ENCODE measurements at regions not wholly inside any gene's neighbourhood (a gene's known extent, or its start where the extent isn't known, plus 50 kb on each side); places are given as distances from the start of the nearest gene placed in this dataset.

DNA sequence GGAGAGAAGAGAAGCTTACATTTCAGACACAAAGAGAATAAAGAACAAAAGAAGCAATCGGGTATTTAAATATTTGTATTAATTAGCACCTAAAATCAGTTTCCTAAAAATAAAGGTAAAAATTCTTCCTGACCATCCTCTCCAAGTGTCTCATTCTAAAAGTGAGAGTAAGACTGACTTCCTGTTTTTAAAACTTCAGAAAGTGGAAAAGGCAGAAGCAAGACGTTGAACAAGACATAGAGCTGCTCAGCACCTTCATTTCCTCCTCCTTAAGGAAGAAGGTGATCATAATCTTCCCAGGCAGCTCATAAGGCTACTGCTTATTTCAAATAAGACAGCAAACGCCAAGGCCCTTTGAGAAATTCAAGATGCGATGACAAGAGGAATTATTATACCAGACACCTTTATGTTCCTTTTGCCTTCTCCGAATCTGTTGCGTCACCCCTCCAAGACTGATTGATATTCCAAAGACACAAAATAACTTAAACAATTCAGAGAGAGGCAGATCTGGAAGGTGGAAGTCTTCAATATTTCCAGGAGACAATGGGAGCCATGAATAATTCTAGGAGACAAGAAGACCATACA lies 238.8 kb upstream of the TLE3 start:
- Histone ChIP-seq H2BK15ac (ENCODE audit: low read length) (no peak overlapping the region), H3K23me2 (ENCODE audit: low read depth, low read length) (no peaks in the 10 kb centered on the region), H4K20me1 (replicated peaks in 1 of 2; ENCODE audit: control insufficient read depth in 1 of 2, insufficient read depth in 2 of 2, low read length in 2 of 2) (peaks cover 0 to under 1% of the 10 kb centered on the region in 2 experiments), H3K27me3 (replicated peaks in 1 of 4; ENCODE audit: control insufficient read depth in 3 of 4, extremely low read depth in 1 of 4, insufficient read depth in 3 of 4, low read length in 3 of 4) (no peaks in the 10 kb centered on the region), H2BK120ac (replicated peaks; ENCODE audit: low read depth, low read length) (no peak overlapping the region), H2AK5ac (ENCODE audit: low read depth, low read length) (no peak overlapping the region), H3K79me1 (ENCODE audit: low read depth, low read length) (no peaks in the 10 kb centered on the region), H3K56ac (replicated peaks; ENCODE audit: insufficient read length, low read depth, low read length) (no peak overlapping the region), H3K9me3 (ENCODE audit: insufficient read depth in 2 of 2, low read depth in 1 of 2, low read length in 1 of 2) (peaks cover 5% of the 10 kb centered on the region in 2 experiments; a peak in 2 of 4 replicates), H4K5ac (ENCODE audit: insufficient read length, low read depth, low read length) (no peak overlapping the region), H3K23ac (ENCODE audit: insufficient read length) (no peak overlapping the region), H3K36me3 (ENCODE audit: control insufficient read depth in 2 of 4, insufficient read depth in 4 of 4, low read length in 3 of 4) (no peaks in the 10 kb centered on the region), H2AFZ (ENCODE audit: low read length) (no peak overlapping the region), H2BK12ac (ENCODE audit: low read depth, low read length) (no peak overlapping the region), H3K18ac (ENCODE audit: extremely low read depth, low read length) (no peak overlapping the region), H3K4ac (replicated peaks; ENCODE audit: insufficient read length, low read depth, low read length) (no peak overlapping the region), H3K4me1 (replicated peaks in 1 of 4; ENCODE audit: control insufficient read depth in 3 of 4, insufficient read depth in 4 of 4, low read length in 3 of 4) (no peaks in the 10 kb centered on the region), H3K4me3 (ENCODE audit: extremely low read depth in 1 of 4, insufficient read depth in 2 of 4, low read depth in 3 of 4, low read length in 4 of 4) (no peak overlapping the region), H4K8ac (ENCODE audit: extremely low read depth, insufficient read depth, low read length) (no peak overlapping the region), H3K14ac (ENCODE audit: insufficient read length) (no peak overlapping the region), H2BK5ac (ENCODE audit: low read depth, low read length) (no peak overlapping the region), H3K79me2 (ENCODE audit: control insufficient read depth in 1 of 2, insufficient read depth in 2 of 2, low read length in 2 of 2) (no peaks in the 10 kb centered on the region), H3K27ac (ENCODE audit: low read depth, low read length) (no peak overlapping the region), H4K91ac (replicated peaks; ENCODE audit: insufficient read length, low read length) (no peak overlapping the region), H3K9ac (replicated peaks in 1 of 4; ENCODE audit: extremely low read depth in 1 of 4, low read depth in 3 of 4, low read length in 3 of 4) (no peak overlapping the region), H2BK20ac (ENCODE audit: low read length) (no peak overlapping the region), H3K4me2 (ENCODE audit: insufficient read depth in 1 of 2, low read depth in 2 of 2, low read length in 2 of 2) (no peak overlapping the region)
- ChIA-PET CTCF (ENCODE audit: partially characterized antibody) (interaction anchor here (0.6 kb wide), 1 partner anchor 761 kb away, joined by 3 read pairs; no protein-coding TSS in a partner anchor), POLR2A (ENCODE audit: partially characterized antibody) (no interaction called here)
- TF ChIP-seq BACH1 (IDR thresholded peaks at IDR 0.05; ENCODE audit: low read length) (no peak), TBP (IDR thresholded peaks at IDR 0.05; ENCODE audit: low read depth, low read length) (no peak), JUND (IDR thresholded peaks at IDR 0.05; ENCODE audit: low read length) (no peak), SUZ12 (IDR thresholded peaks at IDR 0.05; ENCODE audit: low read length) (no peak)
- TF ChIP-seq, protein P1, sequence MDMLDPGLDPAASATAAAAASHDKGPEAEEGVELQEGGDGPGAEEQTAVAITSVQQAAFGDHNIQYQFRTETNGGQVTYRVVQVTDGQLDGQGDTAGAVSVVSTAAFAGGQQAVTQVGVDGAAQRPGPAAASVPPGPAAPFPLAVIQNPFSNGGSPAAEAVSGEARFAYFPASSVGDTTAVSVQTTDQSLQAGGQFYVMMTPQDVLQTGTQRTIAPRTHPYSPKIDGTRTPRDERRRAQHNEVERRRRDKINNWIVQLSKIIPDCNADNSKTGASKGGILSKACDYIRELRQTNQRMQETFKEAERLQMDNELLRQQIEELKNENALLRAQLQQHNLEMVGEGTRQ (IDR thresholded peaks at IDR 0.05; ENCODE audit: low read length), result no peak
- FAIRE-seq, result no peak
- DNase-seq (ENCODE audit: low read depth in 1 of 2, low spot score in 2 of 2), result no peak
- WGBS, 2 experiments (ENCODE audit: extremely low coverage in 1 of 2, insufficient coverage in 1 of 2, insufficient read length in 1 of 2, insufficient replicate concordance in 2 of 2, low coverage in 1 of 2, low lambda C conversion rate in 2 of 2, missing lambda C conversion rate in 1 of 2), result 93% methylated on average over 6 of the region's 6 CpGs; no CpG with 5 or more reads in 1 of the 2 experiments

All from H1 (cell line).